ENCODE measurements at regions not wholly inside any gene's neighbourhood (a gene's known extent, or its start where the extent isn't known, plus 50 kb on each side); places are given as distances from the start of the nearest gene placed in this dataset.

- Histone ChIP-seq H3K4me3 (no peak overlapping the region), H3K36me3 (ENCODE audit: insufficient read depth in 1 of 2, low read depth in 1 of 2) (no peaks in the 10 kb centered on the region), H3K4me1 (peaks cover 68% of the 10 kb centered on the region), H3K9me3 (no peaks in the 10 kb centered on the region), H3K27me3 (ENCODE audit: insufficient read depth in 3 of 3, low read length in 2 of 3) (no peaks in the 10 kb centered on the region), H3K27ac (peak overlapping the region; percentile 98)
- whole genome bisulfite sequencing, 3 donors: 58 to 72% (median 63%) methylated on average over 2 of the region's 2 CpGs
- DNase-seq: no peak
- intact Hi-C loops (cut with DNase I): loop anchor here in 1 of 2 donors (5.0 to 10.0 kb wide), 2 partner anchors 69 to 138 kb away; no protein-coding TSS in a partner anchor
- no peak for ATAC-seq
- TF ChIP-seq CTCF (IDR thresholded peaks at IDR 0.05): no peak
Measured at GRCh38 chr10:29806350-29806788, 171.6 kb upstream of the SVIL start.

DNA sequence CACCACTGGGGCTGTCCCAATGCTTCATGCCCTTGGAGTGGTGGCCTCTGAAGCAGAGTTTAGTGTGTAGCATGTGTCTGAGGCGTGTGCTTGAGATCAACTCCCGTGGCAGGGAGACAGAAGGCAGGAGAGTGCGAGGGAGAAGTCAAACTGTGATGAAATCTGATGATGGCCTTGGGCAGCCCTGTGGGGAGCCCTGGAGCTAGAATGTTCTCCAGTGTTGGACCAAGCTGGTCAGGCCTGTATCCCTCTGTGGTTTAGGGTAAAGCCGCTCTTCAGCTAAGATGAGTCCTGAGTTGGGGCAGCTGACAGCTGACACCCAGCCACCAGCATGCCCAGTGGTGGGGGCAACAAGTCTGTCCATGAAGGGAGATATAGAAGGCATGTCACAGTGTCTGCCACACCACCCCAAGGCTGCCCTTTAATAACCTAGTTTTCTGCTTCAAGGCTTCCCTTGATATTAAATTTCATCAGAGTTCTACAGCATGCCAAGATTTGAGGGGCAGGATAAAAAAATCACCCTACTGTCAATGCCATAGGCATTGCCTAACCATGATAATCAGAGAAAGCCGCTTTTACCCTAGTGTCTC lies 170.5 kb upstream of the SVIL start:
- H3K9me3 ChIP-seq: no peaks in the 10 kb centered on the region
- intact Hi-C loops (cut with DNase I): loop anchor here (2.0 to 10.0 kb wide), 5 partner anchors 20 to 170 kb away; partner anchors contain the start of gene SVIL (in 1 of the 2)
- DNase-seq (peak; percentile 31 to 75), ATAC-seq (peak; percentile 81 to 89 (median 84))
- peak overlapping the region; percentile 98 for H3K27ac ChIP-seq
- H3K27me3 ChIP-seq (ENCODE audit: insufficient read depth in 3 of 3, low read length in 2 of 3): no peaks in the 10 kb centered on the region
- H3K36me3 ChIP-seq (ENCODE audit: insufficient read depth in 1 of 2, low read depth in 1 of 2): no peaks in the 10 kb centered on the region
- no peak for TF ChIP-seq CTCF (IDR thresholded peaks at IDR 0.05)
- WGBS, 3 donors: 24 to 38% (median 35%) methylated on average over 5 of the region's 5 CpGs
- H3K4me1 ChIP-seq: peaks cover 59% of the 10 kb centered on the region
- H3K4me3 ChIP-seq: no peak overlapping the region

DNA sequence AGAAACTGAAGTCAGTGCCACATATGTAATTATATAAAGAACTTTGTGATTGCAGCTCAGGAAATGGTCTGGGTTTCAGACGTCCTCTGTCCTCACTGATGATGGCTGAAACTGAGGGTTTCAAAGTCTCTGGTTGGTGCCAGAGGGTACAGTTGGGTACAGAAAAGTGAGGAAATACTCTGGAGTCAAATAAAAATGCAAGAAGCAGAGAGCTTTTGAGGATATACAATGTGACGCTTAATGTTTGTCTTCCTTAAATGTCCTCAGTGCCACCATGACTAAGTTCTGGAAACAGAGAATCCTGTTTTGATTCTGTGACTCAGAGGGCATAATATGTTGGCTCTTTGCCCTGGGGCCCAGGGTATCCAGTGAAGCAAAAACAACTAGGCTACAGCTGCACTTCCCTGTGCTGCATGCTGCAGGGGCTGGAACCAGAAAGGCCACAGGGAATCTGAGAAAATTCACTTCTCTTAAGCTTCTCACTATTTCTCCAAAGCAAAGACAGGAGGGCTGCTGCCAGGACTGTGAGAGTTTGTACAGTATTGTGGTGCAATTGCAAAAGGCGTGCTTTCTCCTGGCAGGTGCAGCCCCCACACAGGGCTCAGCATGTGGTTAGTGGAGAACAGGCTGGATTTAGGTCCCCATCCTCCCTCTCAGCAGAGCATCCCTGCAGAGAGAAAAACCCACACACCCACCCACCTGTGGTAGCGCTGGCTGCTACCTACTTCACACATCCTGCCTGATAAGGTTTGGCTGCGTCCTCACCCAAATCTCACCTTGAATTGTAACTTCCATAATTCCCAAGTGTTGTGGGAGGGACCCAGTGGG lies 169.5 kb upstream of the SVIL start:
- WGBS, 3 donors: 57 to 73% (median 62%) methylated on average over 5 of the region's 5 CpGs
- Histone ChIP-seq H3K27ac (peak overlapping the region; percentile 98), H3K4me1 (peaks cover 52% of the 10 kb centered on the region), H3K9me3 (no peaks in the 10 kb centered on the region), H3K36me3 (ENCODE audit: insufficient read depth in 1 of 2, low read depth in 1 of 2) (no peaks in the 10 kb centered on the region), H3K27me3 (ENCODE audit: insufficient read depth in 3 of 3, low read length in 2 of 3) (no peaks in the 10 kb centered on the region), H3K4me3 (peak overlapping the region; percentile 11)
- TF ChIP-seq CTCF (IDR thresholded peaks at IDR 0.05): no peak
- peak; percentile 71 to 89 (median 81) for ATAC-seq
- peak; percentile 51 to 75 for DNase-seq
- intact Hi-C loops (cut with DNase I): loop anchor here (2.0 to 10.0 kb wide), 5 partner anchors 19 to 169 kb away; partner anchors contain the start of gene SVIL (in 1 of the 2)

- DNase-seq (no peak), ATAC-seq (no peak)
- intact Hi-C loops (cut with DNase I): loop anchor here (5.0 to 10.0 kb wide), 2 partner anchors 140 to 143 kb away; no protein-coding TSS in a partner anchor
- Histone ChIP-seq H3K4me1 (peaks cover 43% of the 10 kb centered on the region), H3K4me3 (no peak overlapping the region), H3K36me3 (ENCODE audit: insufficient read depth in 1 of 2, low read depth in 1 of 2) (no peaks in the 10 kb centered on the region), H3K9me3 (no peaks in the 10 kb centered on the region), H3K27me3 (ENCODE audit: insufficient read depth in 3 of 3, low read length in 2 of 3) (no peaks in the 10 kb centered on the region), H3K27ac (no peak overlapping the region)
- no peak for TF ChIP-seq CTCF (IDR thresholded peaks at IDR 0.05)
- WGBS, 3 donors: 96 to 97% (median 96%) methylated on average over 3 of the region's 3 CpGs
Measured at GRCh38 chr10:29802171-29802570, 167.4 kb upstream of the SVIL start.
